ENCODE measurements at regions not wholly inside any gene's neighbourhood (a gene's known extent, or its start where the extent isn't known, plus 50 kb on each side); places are given as distances from the start of the nearest gene placed in this dataset.

- ChIA-PET POLR2A (interaction anchor here (1.5 kb wide), 1 partner anchor 66 kb away, joined by 7 read pairs; the partner anchor contains the start of gene TNRC6C), CTCF (interaction anchor here (0.6 to 1.6 kb wide), 9 partner anchors 9 to 209 kb away, joined by 3 to 7 read pairs (median 5); partner anchors contain the start of gene TNRC6C)
- 0 out of 2 replicates have a peak, but pooled peaks cover 5% of the 10 kb centered on the region for H3K4me1 ChIP-seq (ENCODE audit: control insufficient read depth, insufficient read depth, low read length)
- H3K9me3 ChIP-seq (ENCODE audit: control insufficient read depth, insufficient read depth, low read depth, low read length) = no peaks in the 10 kb centered on the region
- no peak overlapping the region for H3K27ac ChIP-seq (ENCODE audit: extremely low read depth, low read depth, low read length)
- no peaks in the 10 kb centered on the region for H3K36me3 ChIP-seq (ENCODE audit: control insufficient read depth in 2 of 2, insufficient read depth in 1 of 2, low read length in 2 of 2)
- H3K4me3 ChIP-seq (ENCODE audit: low read depth, low read length) = no peak overlapping the region
- TF ChIP-seq, protein P1, sequence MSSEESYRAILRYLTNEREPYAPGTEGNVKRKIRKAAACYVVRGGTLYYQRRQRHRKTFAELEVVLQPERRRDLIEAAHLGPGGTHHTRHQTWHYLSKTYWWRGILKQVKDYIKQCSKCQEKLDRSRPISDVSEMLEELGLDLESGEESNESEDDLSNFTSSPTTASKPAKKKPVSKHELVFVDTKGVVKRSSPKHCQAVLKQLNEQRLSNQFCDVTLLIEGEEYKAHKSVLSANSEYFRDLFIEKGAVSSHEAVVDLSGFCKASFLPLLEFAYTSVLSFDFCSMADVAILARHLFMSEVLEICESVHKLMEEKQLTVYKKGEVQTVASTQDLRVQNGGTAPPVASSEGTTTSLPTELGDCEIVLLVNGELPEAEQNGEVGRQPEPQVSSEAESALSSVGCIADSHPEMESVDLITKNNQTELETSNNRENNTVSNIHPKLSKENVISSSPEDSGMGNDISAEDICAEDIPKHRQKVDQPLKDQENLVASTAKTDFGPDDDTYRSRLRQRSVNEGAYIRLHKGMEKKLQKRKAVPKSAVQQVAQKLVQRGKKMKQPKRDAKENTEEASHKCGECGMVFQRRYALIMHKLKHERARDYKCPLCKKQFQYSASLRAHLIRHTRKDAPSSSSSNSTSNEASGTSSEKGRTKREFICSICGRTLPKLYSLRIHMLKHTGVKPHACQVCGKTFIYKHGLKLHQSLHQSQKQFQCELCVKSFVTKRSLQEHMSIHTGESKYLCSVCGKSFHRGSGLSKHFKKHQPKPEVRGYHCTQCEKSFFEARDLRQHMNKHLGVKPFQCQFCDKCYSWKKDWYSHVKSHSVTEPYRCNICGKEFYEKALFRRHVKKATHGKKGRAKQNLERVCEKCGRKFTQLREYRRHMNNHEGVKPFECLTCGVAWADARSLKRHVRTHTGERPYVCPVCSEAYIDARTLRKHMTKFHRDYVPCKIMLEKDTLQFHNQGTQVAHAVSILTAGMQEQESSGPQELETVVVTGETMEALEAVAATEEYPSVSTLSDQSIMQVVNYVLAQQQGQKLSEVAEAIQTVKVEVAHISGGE (tag by site-specific recombination; conservative IDR thresholded peaks at IDR 0.05; ENCODE audit: low read depth) = no peak
- TF ChIP-seq ZNF701 (tag by site-specific recombination; IDR thresholded peaks at IDR 0.05) (no peak), SALL2 (tag by site-specific recombination; IDR thresholded peaks at IDR 0.05; ENCODE audit: borderline replicate concordance) (no peak), ZBTB20 (tag by site-specific recombination; IDR thresholded peaks at IDR 0.05) (no peak)
- TF ChIP-seq, protein P2, sequence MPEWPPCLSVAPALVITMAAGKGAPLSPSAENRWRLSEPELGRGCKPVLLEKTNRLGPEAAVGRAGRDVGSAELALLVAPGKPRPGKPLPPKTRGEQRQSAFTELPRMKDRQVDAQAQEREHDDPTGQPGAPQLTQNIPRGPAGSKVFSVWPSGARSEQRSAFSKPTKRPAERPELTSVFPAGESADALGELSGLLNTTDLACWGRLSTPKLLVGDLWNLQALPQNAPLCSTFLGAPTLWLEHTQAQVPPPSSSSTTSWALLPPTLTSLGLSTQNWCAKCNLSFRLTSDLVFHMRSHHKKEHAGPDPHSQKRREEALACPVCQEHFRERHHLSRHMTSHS (tag by site-specific recombination; IDR thresholded peaks at IDR 0.05) = no peak
- TF ChIP-seq, protein P3, sequence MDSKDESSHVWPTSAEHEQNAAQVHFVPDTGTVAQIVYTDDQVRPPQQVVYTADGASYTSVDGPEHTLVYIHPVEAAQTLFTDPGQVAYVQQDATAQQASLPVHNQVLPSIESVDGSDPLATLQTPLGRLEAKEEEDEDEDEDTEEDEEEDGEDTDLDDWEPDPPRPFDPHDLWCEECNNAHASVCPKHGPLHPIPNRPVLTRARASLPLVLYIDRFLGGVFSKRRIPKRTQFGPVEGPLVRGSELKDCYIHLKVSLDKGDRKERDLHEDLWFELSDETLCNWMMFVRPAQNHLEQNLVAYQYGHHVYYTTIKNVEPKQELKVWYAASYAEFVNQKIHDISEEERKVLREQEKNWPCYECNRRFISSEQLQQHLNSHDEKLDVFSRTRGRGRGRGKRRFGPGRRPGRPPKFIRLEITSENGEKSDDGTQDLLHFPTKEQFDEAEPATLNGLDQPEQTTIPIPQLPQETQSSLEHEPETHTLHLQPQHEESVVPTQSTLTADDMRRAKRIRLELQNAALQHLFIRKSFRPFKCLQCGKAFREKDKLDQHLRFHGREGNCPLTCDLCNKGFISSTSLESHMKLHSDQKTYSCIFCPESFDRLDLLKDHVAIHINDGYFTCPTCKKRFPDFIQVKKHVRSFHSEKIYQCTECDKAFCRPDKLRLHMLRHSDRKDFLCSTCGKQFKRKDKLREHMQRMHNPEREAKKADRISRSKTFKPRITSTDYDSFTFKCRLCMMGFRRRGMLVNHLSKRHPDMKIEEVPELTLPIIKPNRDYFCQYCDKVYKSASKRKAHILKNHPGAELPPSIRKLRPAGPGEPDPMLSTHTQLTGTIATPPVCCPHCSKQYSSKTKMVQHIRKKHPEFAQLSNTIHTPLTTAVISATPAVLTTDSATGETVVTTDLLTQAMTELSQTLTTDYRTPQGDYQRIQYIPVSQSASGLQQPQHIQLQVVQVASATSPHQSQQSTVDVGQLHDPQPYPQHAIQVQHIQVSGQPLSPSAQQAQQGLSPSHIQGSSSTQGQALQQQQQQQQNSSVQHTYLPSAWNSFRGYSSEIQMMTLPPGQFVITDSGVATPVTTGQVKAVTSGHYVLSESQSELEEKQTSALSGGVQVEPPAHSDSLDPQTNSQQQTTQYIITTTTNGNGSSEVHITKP (tag by site-specific recombination; IDR thresholded peaks at IDR 0.05) = no peak
Measured at GRCh38 chr17:77892031-77892430, 66.5 kb upstream of the TNRC6C start.

DNA sequence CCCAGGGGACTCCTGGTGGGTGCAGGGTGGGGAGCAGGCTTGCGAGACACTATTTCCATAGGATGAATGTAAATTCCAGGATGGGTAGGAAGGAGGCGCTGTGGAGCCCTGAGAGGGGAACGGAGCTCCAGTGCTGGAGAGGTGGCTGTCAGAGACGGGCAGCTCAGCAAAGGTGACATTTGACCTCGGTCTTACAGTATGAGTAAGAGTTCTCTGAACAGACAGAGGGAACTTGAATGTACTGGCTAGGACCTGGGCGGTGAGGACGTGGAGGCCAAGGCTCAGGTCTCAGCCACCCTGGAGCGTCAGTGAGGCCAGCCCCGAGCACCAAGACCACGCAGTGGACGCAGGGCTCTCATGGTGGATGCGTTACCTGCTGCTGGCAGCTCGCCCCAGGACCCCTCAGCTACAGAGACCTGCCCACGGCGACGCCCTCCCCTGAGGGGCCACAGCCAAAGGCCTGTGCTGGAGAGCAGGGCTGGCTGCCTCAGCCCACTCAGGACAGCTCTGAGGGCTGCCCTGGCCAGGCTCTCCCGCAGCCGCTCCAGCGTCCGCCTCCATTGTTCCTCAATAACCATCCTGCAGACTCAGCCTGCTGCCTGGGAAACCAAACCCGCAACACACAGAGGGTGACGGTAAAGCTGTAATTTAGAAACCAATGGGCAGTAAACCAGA, 65.9 kb upstream of the TNRC6C start:
- Histone ChIP-seq H3K4me3 (ENCODE audit: low read depth, low read length) (no peak overlapping the region), H3K36me3 (ENCODE audit: control insufficient read depth in 2 of 2, insufficient read depth in 1 of 2, low read length in 2 of 2) (no peaks in the 10 kb centered on the region), H3K27ac (ENCODE audit: extremely low read depth, low read depth, low read length) (no peak overlapping the region), H3K4me1 (ENCODE audit: control insufficient read depth, insufficient read depth, low read length) (0 out of 2 replicates have a peak, but pooled peaks cover 5% of the 10 kb centered on the region), H3K9me3 (ENCODE audit: control insufficient read depth, insufficient read depth, low read depth, low read length) (no peaks in the 10 kb centered on the region)
- TF ChIP-seq, protein P4, sequence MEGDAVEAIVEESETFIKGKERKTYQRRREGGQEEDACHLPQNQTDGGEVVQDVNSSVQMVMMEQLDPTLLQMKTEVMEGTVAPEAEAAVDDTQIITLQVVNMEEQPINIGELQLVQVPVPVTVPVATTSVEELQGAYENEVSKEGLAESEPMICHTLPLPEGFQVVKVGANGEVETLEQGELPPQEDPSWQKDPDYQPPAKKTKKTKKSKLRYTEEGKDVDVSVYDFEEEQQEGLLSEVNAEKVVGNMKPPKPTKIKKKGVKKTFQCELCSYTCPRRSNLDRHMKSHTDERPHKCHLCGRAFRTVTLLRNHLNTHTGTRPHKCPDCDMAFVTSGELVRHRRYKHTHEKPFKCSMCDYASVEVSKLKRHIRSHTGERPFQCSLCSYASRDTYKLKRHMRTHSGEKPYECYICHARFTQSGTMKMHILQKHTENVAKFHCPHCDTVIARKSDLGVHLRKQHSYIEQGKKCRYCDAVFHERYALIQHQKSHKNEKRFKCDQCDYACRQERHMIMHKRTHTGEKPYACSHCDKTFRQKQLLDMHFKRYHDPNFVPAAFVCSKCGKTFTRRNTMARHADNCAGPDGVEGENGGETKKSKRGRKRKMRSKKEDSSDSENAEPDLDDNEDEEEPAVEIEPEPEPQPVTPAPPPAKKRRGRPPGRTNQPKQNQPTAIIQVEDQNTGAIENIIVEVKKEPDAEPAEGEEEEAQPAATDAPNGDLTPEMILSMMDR (tag by site-specific recombination; IDR thresholded peaks at IDR 0.05) = 0 out of 2 replicates have a peak, but pooled peaks have one; percentile 24
- no peak for TF ChIP-seq REPIN1 (tag by site-specific recombination; IDR thresholded peaks at IDR 0.05; ENCODE audit: low read depth)
- CTCF ChIA-PET = interaction anchor here (0.6 to 1.6 kb wide), 14 partner anchors 9 to 209 kb away, joined by 3 to 7 read pairs (median 4); partner anchors contain the start of gene TNRC6C
- POLR2A ChIA-PET = interaction anchor here (1.5 kb wide), 1 partner anchor 65 kb away, joined by 7 read pairs; the partner anchor contains the start of gene TNRC6C
